HG03095 (cell line): ENCODE measurements at regions not wholly inside any gene's neighbourhood (a gene's known extent, or its start where the extent isn't known, plus 50 kb on each side); places are given as distances from the start of the nearest gene placed in this dataset.

Experiments used
- ATAC-seq: cut with Tn5 transposase; IDR thresholded peaks from one replicate; pipeline ENCODE4 v1.9.1; 2021; ENCODE audit warnings: moderate library complexity; ENCODE audit not compliant: unreplicated experiment

DNA sequence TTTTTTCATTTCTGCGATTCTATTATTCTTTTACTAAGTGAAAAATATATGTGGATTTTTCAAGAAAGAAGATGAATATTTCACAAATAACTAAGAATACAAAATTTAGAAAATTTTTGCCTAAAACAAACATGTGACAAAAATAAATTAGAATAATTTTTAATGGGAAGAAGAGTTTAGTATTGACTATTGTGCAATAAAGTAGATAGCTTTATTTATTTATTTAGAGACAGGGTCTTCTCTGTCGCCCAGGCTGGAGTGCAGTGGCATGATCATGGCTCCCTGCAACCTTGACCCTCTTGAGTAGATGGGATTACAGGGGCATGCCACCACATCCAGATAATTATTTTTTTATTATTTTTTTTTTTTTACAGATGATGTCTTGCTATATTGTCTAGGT is 95.3 kb upstream of the PAQR3 start:
- ATAC-seq: no peak

GRCh38 chr4:79030973-79031372 is 91.7 kb upstream of the PAQR3 start:
- ATAC-seq: no peak

DNA sequence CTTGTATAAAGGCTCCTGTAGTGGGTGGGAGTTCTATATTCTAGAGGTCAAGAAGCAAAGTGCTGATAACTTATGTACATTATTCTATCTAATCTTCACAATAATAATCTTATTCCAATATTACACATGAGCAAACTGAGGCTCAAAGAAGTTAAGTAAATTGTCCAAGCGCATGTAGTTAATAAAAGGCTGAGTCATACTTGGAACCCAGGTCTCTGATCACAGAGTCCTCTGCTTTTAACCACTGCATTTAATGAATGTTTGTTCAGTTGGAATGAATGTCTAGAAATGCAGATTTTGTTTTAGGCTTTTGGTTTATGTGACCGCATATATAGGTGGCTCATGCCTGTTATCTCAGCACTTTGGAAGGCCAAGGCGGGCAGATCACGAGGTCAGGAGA is 88.4 kb upstream of the PAQR3 start:
- no peak for ATAC-seq

DNA sequence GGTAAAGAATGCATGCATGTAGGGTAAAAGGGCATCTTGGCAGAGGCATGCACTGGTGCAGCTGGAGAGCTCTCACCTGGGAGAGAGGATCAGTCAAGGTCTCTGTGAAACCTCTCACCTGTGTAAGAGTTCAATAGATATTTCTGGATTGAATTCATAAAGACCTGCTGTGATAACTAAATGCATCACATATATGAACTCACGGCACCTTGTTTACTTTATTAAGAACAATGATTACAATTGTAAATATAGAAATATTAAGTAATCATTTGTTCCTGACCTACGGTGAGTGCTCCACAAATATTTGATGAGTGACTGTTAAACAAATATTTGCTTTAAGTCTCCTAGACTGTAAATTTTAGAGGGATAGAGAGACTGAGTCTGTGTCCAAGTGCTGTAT is 85.9 kb upstream of the PAQR3 start:
- no peak for ATAC-seq

DNA sequence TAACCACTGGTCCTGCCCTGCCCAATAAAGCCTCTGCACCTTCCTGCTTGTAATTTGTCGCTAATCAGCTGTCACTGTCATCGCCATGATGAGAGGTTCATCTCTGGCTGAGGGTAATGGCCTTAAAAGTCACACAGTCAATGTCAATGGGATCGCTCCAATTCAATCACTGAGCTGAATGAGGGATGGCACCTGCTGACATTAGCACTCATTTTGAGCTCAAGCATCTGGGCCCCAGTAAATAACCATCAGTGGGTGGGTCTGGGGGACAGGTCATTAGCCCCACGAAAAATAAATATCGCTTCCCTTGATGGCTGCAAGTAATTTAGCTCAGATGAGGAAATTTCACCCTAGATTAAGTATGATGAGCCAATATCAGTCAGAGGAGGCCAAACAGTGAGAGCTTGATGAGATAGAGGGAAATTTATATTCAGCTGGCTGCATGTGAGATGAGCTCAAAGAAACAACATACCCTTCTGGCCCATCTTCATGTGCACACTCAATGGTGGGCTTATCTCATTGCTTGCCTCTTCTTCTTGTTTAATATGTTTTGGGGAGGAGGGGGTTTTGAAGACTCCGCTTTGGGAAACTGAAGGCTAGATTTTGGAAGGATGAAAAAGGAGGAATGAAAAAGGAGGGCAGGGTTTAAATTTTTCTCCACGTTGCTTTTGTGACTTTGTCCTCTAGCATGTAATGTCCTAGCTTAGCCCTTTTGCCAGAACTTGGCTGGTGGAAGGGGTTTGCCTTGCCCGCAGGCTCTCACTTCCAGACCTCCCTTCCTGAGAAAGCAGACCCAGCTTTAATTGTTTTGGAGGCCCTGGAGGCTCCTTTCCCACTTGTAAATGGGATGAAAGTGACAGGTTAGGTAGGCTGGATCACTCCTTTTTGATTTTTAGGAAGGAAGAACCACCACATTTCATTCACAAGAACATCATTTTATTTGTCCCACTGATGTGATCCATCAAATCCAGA is 84.8 kb upstream of the PAQR3 start:
- ATAC-seq: no peak

GRCh38 chr4:79022529-79022928 is 83.3 kb upstream of the PAQR3 start:
- no peak for ATAC-seq

DNA sequence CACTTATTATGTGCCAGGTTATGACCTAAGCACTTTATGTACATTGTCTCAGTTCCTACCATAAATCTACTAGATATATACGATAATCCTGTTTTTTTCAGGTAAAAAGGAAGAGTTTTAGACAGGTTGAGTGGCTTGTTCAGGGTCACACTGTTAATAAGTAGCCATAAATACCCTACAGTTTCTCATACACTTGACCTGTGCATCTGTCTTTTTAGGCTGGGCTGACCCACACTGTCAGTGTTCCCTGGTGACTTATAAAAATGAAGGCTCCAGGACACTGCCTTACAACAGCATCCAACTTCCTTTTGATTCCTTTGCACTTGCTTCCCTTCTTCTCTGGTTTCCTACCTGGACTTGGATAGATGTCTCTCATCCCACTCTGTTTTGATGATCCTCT is 78.2 kb upstream of the PAQR3 start:
- ATAC-seq: no peak

GRCh38 chr4:79016878-79017277 is 77.6 kb upstream of the PAQR3 start:
- no peak for ATAC-seq

DNA sequence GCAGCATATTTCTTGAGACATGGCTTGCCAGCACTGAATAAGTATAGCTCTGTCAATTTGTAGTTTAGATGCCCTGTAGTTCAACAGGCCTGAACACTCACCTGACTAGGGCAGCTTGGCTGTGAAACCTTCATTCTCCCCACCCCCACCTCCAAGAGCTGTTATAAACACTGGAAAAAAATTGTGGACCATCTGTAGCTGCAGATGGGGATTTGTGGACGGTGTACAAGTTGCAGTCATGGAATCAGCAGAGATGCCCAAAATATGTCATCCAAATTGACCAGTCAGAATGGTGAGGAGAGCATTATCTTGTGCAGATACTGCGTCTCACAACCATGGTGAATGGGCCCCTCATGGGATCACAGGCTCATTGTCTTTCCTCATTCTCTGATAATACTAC is 76.2 kb upstream of the PAQR3 start:
- ATAC-seq: no peak

- ATAC-seq: no peak
These were observed 75.0 kb upstream of the PAQR3 start for GRCh38 chr4:79014230-79014629.

DNA sequence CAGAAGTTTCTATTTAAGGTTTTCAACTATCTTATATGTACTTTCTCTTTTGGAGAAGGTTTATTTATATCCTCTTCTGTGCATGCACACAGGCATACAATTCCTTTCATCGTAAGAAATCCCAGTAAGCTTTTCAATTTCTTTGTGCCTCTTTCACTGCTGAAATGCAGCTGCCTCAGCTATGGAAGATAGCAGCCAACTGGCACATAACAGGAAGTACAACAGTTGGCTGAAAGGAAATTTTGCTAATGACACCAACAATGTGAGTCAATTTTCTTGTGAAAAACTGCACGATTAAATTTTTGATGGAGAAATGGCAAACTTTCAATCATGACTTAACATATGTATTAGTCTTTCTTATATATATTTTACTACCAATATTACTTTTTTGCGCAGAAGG is 74.5 kb upstream of the PAQR3 start:
- no peak for ATAC-seq

DNA sequence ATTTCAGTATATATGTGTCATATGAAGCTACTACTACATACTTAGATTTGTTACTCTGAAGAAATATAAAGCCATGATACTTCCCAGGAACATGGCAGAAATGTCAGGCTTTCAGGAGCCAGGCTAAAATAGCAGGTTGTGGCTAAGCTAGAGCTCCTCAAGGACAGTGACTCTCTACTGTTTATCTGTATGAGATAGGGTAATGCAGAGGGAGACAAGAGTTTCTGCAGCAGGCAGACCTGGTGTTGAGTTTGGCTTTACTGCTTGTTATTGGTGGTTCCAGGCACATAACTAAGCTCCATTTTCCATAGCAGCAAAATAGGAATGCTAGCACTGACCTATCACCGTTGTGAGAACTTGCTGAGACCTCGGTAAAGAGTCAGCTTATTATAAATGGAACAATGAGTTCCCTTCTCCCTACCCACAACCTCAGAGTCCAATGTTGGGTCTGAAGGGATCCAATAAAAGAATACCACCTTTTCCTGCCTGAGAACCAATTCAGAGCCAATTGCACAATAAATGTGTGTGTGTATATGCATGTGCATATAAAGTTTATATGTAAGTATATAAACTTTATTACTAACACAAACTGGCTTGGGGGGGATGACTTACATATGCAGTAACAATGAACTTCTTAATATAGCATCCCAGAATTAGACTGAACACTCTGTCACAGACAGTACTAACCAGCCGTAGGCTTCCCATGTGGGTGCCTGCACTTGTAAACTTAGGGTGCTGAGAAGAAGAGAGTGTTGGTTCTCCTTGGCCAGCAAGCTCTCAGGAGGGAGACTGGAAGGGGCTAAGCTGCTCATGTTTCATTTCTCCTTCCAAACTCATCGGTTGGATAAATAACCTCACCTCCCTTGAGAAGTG is 51.9 kb upstream of the PAQR3 start:
- no peak for ATAC-seq

DNA sequence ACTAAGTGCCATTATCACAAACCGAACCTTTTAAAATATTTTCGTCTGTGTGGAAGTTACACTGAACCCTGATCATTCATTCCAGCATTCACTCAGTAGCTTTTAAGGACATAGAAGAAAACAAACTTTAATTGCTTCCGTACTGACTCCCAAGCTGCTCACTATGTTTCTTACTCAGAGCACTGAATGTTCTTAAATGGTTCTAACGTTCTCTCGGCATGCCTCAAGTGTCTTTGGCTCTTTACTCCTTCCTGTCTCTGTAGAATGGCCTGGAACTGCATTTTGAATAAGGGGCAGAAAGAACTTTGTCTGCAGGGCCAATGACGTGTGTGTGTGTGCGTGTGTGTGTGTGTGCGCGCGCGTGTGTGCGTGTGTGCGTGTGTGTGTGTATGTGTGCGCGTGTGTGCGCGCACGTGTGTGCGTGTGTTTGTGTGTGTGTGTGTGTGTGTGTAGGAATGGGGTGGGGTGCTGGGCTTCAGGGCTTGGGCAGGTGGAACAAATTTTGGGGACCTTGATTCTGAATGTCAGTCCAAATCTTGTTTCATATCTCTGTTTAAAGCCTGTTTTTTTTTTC is 50.5 kb upstream of the PAQR3 start:
- no peak for ATAC-seq
